ENCODE measurements at regions not wholly inside any gene's neighbourhood (a gene's known extent, or its start where the extent isn't known, plus 50 kb on each side); places are given as distances from the start of the nearest gene placed in this dataset.
"Not testable (repeated sequence)": the region's sequence is repeated elsewhere in the genome, so short reads cannot be mapped to it uniquely, and the experiment has no call there.

DNA sequence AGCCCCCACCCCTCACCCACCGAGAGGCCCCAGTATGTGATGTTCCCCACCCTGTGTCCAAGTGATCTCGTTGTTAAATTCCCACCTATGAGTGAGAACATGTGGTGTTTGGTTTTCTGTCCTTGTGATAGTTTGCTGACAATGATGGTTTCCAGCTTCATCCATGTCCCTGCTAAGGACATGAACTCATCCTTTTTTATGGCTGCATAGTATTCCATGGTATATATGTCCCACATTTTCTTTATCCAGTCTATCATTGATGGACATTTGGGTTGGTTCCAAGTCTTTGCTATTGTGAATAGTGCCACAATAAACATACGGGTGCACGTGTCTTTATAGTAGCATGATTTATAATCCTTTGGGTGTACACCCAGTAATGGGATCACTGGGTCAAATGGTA lies 79.2 kb downstream of the PXDC1 start:
- DNase-seq (ENCODE audit: extremely low read depth, low read depth) = not testable (repeated sequence)

DNA sequence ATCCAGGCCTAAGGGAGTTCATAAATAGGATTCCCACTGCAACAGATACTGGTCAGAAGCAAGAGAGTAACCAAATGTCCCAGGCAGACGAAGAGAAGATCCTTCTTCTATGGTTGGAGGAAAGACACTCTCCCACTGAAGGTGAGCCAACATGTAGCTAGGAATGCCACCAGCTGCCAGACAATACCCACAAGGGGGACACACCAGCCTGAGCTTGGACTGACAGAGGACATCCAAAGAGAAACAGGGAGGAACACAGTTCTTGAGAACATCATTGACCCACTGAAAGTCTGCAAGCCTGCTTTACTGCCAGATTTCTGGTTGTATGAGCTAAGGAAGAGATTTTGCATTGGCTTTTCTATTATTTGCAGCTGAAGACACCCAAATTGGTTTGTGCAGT lies 80.1 kb downstream of the PXDC1 start:
- DNase-seq (ENCODE audit: extremely low read depth, low read depth) = no peak

DNA sequence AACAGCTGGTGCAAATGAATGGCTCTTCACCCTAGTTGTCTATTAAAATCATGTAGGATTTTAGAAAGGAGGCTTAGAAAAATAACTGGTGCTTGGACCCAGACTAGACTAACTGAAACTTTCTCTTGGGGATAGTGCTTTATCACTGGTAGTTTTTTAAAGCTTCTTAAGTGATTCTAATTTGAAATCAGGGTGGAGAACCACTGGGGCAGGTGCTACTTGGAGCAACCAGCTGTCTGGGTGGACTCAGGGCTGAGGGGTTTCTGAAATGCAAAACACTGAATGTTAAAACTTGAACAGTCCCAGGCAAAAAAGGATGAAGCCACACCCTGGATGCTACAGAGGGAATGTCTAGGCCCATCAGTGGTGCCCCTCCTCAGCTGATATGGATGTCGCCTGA lies 81.2 kb downstream of the PXDC1 start:
- DNase-seq (ENCODE audit: extremely low read depth, low read depth) = no peak

DNA sequence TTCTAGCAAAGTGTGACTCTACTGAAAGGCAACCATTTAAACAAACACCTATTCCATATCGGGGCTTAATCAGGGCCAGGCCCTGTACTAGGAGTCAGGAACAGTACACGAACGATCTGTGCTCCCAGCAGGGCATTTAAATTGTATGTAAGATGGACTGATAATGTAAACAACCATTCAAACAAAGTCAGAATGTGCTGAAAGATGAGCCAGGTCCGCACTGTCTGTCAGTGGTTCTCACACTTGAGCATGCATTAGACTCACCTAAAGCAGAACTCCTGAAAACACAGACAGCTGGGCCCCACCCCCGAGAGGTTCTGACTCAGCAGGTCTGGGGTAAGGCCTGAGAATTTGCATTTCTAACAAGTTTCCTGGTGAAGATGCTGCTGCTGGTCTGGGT lies 81.6 kb downstream of the PXDC1 start:
- DNase-seq (ENCODE audit: extremely low read depth, low read depth) = no peak

DNA sequence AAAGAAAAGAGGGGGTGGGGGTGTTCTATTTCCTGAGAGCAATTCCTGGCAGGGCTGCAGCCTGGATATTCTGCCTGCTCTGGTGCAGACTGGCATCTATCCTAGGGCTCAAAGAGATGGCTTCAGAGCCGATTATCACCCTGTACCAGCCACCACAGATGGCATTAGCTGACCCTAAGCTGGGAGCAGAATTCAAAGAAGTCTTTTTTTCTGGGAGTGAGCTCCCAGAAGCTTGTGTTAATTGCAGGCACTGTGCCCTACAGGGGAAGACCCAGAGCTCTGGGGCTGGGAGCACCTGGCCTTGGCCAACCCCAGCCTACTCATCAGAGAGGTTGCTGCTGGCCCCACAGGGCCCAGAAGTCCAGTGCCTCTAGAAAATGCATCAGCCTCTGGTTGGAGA lies 85.9 kb downstream of the PXDC1 start:
- no peak for DNase-seq (ENCODE audit: extremely low read depth, low read depth)

DNA sequence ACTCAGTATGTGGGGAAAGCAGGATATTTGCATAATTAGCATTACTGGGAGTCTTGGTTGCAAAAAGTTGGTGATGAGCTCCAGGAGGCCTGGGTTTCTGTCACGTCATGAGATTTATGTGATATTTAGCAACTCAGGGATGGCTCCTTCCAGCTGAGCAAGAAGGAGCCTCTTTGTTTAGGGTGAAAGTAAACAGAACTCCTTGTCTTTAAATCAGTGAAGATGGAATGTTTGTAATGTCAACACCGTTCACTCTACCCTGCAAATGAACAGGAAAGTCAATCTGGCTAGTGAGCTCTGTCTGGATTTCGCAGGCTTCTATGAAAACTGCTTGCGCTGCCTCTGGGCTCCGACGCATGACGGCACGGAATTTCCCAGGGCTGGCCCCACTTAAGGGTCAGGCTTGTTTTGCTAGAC lies 86.9 kb downstream of the PXDC1 start:
- peak; percentile 24 for DNase-seq (ENCODE audit: extremely low read depth, low read depth)

GRCh38 chr6:3663811-3664210 lies 87.7 kb downstream of the PXDC1 start:
- DNase-seq (ENCODE audit: extremely low read depth, low read depth) = no peak

- DNase-seq (ENCODE audit: extremely low read depth, low read depth) = no peak
Observed at GRCh38 chr6:3663081-3663480, 88.4 kb downstream of the PXDC1 start.

DNA sequence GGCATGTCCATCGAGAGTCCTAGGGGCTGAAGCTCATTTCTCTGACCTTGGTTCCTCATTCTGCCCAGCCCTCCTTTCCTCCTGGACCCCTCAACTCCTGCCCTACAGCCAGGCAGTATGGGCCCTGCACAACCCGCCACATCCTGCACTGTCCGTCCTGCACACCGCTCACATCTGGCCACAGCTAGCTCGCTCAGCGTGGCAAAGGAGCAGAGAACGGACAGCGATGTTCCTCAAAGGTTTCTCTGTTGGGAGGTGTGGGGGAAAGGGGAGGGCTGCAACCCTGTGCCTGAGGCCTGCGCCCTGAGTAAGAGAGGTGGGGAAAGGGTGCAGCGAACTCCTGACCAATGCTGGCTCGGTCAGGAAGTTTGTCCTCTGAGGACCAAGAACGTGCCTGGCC lies 90.1 kb downstream of the PXDC1 start:
- no peak for DNase-seq (ENCODE audit: extremely low read depth, low read depth)

DNA sequence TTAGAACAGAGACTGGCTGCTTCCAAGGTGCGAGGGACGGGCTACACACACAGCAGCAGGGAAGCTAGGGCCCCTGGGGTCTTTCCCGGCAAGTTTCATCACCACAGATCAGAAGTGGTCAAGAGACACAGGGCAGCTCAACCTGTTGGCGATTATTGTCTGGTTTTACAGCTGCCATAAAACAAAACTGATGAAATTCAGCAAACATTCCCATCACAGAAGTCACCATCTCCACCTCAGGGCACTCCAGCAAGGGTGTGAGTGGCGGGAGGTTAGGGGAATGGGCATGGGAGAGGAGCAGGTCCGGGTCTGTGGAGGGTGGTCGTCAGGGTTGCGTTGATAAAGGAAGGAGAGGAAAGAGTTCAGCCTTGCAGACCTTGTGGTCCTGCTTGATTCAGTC lies 91.0 kb downstream of the PXDC1 start:
- no peak for DNase-seq (ENCODE audit: extremely low read depth, low read depth)

DNA sequence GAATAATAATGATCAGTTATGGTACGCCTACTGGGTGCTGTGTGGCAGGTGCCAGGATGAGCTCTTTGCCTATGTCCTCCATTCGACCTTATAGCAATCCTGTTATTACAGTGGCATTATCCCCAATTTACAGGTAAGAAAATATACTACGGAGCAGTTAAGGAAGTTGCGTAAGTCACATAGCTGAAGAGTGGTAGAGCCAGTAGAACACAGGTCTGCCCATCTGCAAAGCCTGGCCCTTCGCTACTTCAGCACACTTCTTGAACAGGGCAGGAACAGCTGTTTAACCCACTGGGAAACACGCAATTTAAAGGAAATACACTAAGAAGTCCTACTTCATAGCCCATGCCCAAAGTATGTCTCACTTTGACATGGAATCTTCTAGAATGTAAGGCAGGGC lies 91.8 kb downstream of the PXDC1 start:
- no peak for DNase-seq (ENCODE audit: extremely low read depth, low read depth)

DNA sequence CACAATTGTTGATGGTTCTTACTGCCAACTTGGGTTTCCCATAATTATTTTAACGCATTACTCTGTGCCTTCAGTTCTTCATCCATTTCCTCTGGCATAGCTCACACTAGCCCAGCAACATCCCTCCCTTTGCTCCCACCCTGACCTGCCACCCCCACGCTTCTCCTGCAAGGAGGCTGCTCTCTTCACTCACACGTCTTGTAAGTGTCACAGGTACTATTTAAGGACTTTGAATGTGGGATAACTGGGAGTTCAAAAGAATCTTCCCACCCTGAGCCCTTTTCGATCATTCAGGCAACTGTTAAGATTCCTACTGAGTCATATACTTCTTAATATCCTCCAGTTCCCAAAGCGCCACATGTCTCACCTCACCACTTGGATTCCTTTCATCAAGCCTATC lies 95.4 kb downstream of the PXDC1 start:
- no peak for DNase-seq (ENCODE audit: extremely low read depth, low read depth)

DNA sequence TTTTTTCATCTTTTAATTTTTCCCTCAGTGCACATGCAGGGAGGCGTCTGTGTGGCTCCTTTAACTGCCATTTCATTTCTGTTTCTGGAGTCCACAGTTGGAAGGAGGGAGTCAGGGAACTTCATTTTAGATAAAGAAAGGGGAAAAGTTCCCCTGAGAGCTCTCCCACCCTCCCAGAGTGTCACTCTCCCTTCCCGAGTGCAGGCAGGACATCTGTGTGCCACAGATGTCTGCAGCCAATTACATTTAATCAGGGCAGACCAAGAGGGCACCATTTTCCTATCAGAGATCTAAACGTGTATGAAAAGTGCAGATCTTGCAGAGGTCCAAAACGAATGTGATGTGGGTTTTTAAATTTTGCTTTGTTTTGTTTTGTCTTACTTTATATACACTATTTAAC lies 96.6 kb downstream of the PXDC1 start:
- DNase-seq (ENCODE audit: extremely low read depth, low read depth) = no peak

- DNase-seq (ENCODE audit: extremely low read depth, low read depth) = no peak
Observed at GRCh38 chr6:3654436-3654835, 97.1 kb downstream of the PXDC1 start.

GRCh38 chr6:3653528-3654070 lies 97.9 kb downstream of the PXDC1 start:
- DNase-seq (ENCODE audit: extremely low read depth, low read depth) = no peak

DNA sequence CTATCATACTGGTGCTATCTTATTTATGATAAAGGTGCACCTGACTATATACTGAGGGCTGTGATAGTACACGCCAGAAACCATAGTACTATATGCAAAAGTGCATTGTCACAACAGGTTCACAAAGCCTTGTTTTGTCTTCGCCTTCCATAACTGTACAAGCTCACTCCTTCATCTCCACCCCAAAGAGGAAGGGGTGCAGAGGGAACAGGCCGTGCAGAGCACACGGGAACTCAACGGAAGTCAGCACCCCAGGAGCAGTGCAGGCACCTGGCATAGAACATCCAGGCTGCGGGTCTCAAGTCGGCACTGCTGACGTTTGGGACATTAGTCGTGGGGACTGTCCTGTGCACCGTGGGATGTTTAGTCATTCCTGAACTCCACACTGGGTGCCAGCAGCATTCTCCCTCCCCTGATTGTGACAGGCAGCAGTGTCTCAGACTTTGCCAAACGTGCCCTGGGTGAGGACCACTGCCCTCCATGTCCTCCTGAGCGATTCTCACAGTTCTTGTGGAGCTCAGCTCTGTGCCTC lies 99.7 kb downstream of the PXDC1 start:
- no peak for DNase-seq (ENCODE audit: extremely low read depth, low read depth)

GRCh38 chr6:3650959-3651697 lies 100.4 kb downstream of the PXDC1 start:
- DNase-seq (ENCODE audit: extremely low read depth, low read depth) = no peak

GRCh38 chr6:3650076-3650958 lies 101.2 kb downstream of the PXDC1 start:
- DNase-seq (ENCODE audit: extremely low read depth, low read depth) = no peak

GRCh38 chr6:3648724-3649123 lies 102.8 kb downstream of the PXDC1 start:
- no peak for DNase-seq (ENCODE audit: extremely low read depth, low read depth)

DNA sequence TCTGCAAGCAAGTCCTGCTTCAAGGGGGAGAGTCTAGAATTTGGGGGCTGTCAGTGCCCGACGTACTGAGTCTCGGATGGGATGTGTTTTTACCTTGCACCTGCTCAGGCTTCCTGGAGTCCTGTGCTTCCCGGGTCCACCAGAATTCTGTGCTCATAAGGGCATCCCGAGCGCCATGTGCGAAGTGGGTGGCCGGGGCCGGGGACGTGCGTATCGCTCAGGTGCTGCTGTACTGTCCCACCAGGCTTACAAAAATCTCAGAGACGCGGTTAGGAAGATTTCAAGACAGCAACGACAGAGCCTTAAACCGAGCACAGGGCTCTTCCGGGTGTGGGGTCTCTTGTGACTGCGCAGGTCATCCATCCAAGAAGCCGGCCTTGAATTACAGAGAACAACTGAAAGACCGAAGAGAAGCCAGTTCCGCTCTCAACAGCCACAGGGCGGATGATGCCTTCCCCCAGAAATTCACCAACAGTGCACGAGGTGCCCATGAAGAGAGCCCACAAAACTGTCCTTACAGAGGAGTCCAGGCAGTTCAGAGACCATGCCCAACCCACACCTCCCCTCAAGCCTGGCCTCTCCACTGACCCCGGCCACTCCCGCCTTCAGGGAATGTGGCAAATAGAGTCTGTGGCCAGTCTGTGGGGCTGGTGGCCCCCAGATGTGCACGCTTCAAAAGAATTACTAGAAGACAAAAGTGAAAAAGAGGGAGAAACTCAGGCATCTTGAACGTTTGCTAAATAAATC lies 104.7 kb downstream of the PXDC1 start:
- no peak for DNase-seq (ENCODE audit: extremely low read depth, low read depth)

- no peak for DNase-seq (ENCODE audit: extremely low read depth, low read depth)
Observed at GRCh38 chr6:3644739-3645012, 106.8 kb downstream of the PXDC1 start.
